H9 (cell line): ENCODE measurements at regions not wholly inside any gene's neighbourhood (a gene's known extent, or its start where the extent isn't known, plus 50 kb on each side); places are given as distances from the start of the nearest gene placed in this dataset.

Source experiments
- DNase-seq: peaks from one replicate; pipeline ENCODE4 v3.0.0-alpha.2; 2017
- H2AFZ ChIP-seq: one replicate; pipeline ENCODE4 v1.6.1; 2013; ENCODE audit warnings: mild to moderate bottlenecking, low read length, control low read depth, moderate library complexity
- H2AK5ac ChIP-seq: 2 replicates; pipeline ENCODE4 v1.6.1; 2013; ENCODE audit warnings: low read length, control low read depth, mixed read lengths; ENCODE audit not compliant: insufficient read length
- H2BK120ac ChIP-seq: one replicate; pipeline ENCODE4 v1.6.1; 2013; ENCODE audit warnings: low read depth, mild to moderate bottlenecking, low read length, control low read depth, inconsistent platforms; ENCODE audit not compliant: poor library complexity, severe bottlenecking
- H2BK12ac ChIP-seq: 2 replicates; pipeline ENCODE4 v1.6.1; 2013; ENCODE audit warnings: low read length, control low read depth, mixed read lengths, low read depth; ENCODE audit not compliant: insufficient read length
- H2BK15ac ChIP-seq: 2 replicates; pipeline ENCODE4 v1.6.1; 2013; ENCODE audit warnings: low read depth, low read length, control low read depth
- H2BK20ac ChIP-seq: one replicate; pipeline ENCODE4 v1.6.1; 2013; ENCODE audit warnings: low read depth, mild to moderate bottlenecking, low read length, control low read depth, inconsistent platforms; ENCODE audit not compliant: poor library complexity, severe bottlenecking
- H2BK5ac ChIP-seq: 2 replicates; pipeline ENCODE4 v1.6.1; 2013; ENCODE audit warnings: low read length, control low read depth, mixed read lengths; ENCODE audit not compliant: insufficient read length
- H3K14ac ChIP-seq: 2 replicates; pipeline ENCODE4 v1.6.1; 2013; ENCODE audit warnings: low read length, control low read depth; ENCODE audit not compliant: insufficient read depth
- H3K18ac ChIP-seq: 2 replicates; pipeline ENCODE4 v1.6.1; 2013; ENCODE audit warnings: low read depth, mild to moderate bottlenecking, mixed read lengths, low read length, control low read depth; ENCODE audit not compliant: insufficient read length
- H3K23ac ChIP-seq: 2 replicates; pipeline ENCODE4 v1.6.1; 2013; ENCODE audit warnings: low read length, control low read depth, mixed read lengths, low read depth; ENCODE audit not compliant: insufficient read length
- H3K23me2 ChIP-seq: 2 replicates; pipeline ENCODE4 v1.6.1; 2013; ENCODE audit warnings: low read depth, mild to moderate bottlenecking, mixed read lengths, low read length, control low read depth; ENCODE audit not compliant: insufficient read length, poor library complexity, severe bottlenecking
- H3K27ac ChIP-seq: 2 replicates; pipeline ENCODE4 v1.5.1; 2013; ENCODE audit warnings: low read length, control low read depth, mixed read lengths, low read depth; ENCODE audit not compliant: insufficient read length
- H3K27me3 ChIP-seq: 2 replicates; pipeline ENCODE4 v1.6.1; 2013; ENCODE audit warnings: low read length, control low read depth, inconsistent platforms; ENCODE audit not compliant: insufficient read depth
- H3K4ac ChIP-seq: 2 replicates; pipeline ENCODE4 v1.6.1; 2013; ENCODE audit warnings: low read depth, mild to moderate bottlenecking, control low read depth, inconsistent platforms, low read length, moderate library complexity
- H3K4me1 ChIP-seq: 2 replicates; pipeline ENCODE4 v1.6.1; 2013; ENCODE audit warnings: low read length, control low read depth, inconsistent platforms; ENCODE audit not compliant: insufficient read depth
- H3K4me2 ChIP-seq: 2 replicates; pipeline ENCODE4 v1.6.1; 2013; ENCODE audit warnings: low read length, control low read depth, mixed read lengths; ENCODE audit not compliant: insufficient read length, insufficient read depth
- H3K56ac ChIP-seq: 2 replicates; pipeline ENCODE4 v1.6.1; 2013; ENCODE audit warnings: low read depth, mild to moderate bottlenecking, mixed read lengths, low read length, control low read depth; ENCODE audit not compliant: insufficient read length
- H3K79me1 ChIP-seq: 2 replicates; pipeline ENCODE4 v1.6.1; 2013; ENCODE audit warnings: low read depth, mild to moderate bottlenecking, moderate library complexity, low read length, control low read depth, inconsistent platforms; ENCODE audit not compliant: insufficient read depth, poor library complexity, severe bottlenecking
- H3K79me2 ChIP-seq: 2 replicates; pipeline ENCODE4 v1.6.1; 2013; ENCODE audit warnings: low read length, control low read depth, inconsistent platforms; ENCODE audit not compliant: insufficient read depth
- H3K9ac ChIP-seq: 2 replicates; pipeline ENCODE4 v1.6.1; 2013; ENCODE audit warnings: low read length, control low read depth, mixed read lengths; ENCODE audit not compliant: insufficient read length; ENCODE audit errors: extremely low read depth
- H3K9me3 ChIP-seq: one replicate; pipeline ENCODE4 v1.6.1; 2013; ENCODE audit warnings: low read depth, low read length, inconsistent platforms; ENCODE audit not compliant: control insufficient read depth
- H3T11ph ChIP-seq: one replicate; pipeline ENCODE4 v1.6.1; 2013; ENCODE audit warnings: mild to moderate bottlenecking, low read length, control low read depth, inconsistent platforms
- H4K20me1 ChIP-seq: one replicate; pipeline ENCODE4 v1.6.1; 2013; ENCODE audit not compliant: control insufficient read depth, insufficient read length, insufficient read depth
- H4K5ac ChIP-seq: 2 replicates; pipeline ENCODE4 v1.6.1; 2013; ENCODE audit warnings: low read depth, mild to moderate bottlenecking, mixed read lengths, low read length, control low read depth; ENCODE audit not compliant: insufficient read length
- H4K8ac ChIP-seq: replicated peaks from 2 replicates; pipeline ENCODE4 v1.6.1; 2013; ENCODE audit warnings: low read length, control low read depth, mixed read lengths, low read depth; ENCODE audit not compliant: insufficient read length
- H4K91ac ChIP-seq: 2 replicates; pipeline ENCODE4 v1.6.1; 2013; ENCODE audit warnings: low read depth, mild to moderate bottlenecking, moderate library complexity, mixed read lengths, low read length, control low read depth; ENCODE audit not compliant: insufficient read length
- H3K27ac Mint-ChIP-seq, 3 experiments: 2 replicates in 2 of 3; 3 replicates in 1 of 3; pipeline ENCODE4 v1.8.0; 2020 to 2021; ENCODE audit warnings: mixed read lengths in 3 of 3, mild to moderate bottlenecking in 1 of 3, moderate library complexity in 1 of 3
- H3K27me3 Mint-ChIP-seq: 2 replicates; pipeline ENCODE4 v1.8.0; 2021; ENCODE audit warnings: low read depth, mild to moderate bottlenecking, moderate library complexity, mixed read lengths
- H3K36me3 Mint-ChIP-seq, 3 experiments: 2 replicates in 2 of 3; 3 replicates in 1 of 3; pipeline ENCODE4 v1.8.0; 2020 to 2021; ENCODE audit warnings: low read depth in 3 of 3, mixed read lengths in 3 of 3; ENCODE audit not compliant: insufficient read depth in 1 of 3
- H3K4me1 Mint-ChIP-seq, 2 experiments: 2 replicates each; pipeline ENCODE4 v1.8.0; 2020; ENCODE audit warnings: mixed read lengths in 2 of 2
- H3K4me3 Mint-ChIP-seq, 2 experiments: 2 replicates in 1 of 2; 3 replicates in 1 of 2; pipeline ENCODE4 v1.8.0; 2020 to 2021; ENCODE audit warnings: mild to moderate bottlenecking in 2 of 2, mixed read lengths in 2 of 2, moderate library complexity in 1 of 2
- H3K9me3 Mint-ChIP-seq, 2 experiments: 2 replicates in 1 of 2; 3 replicates in 1 of 2; pipeline ENCODE4 v1.8.0; 2020; ENCODE audit warnings: mild to moderate bottlenecking in 2 of 2, mixed read lengths in 2 of 2, moderate library complexity in 1 of 2
- WGBS: extraction: QIAGEN DNeasy Blood & Tissue Kit; methylation state at CpG from one replicate; pipeline ENCODE4 v1.1.7; 2013; ENCODE audit warnings: missing lambda C conversion rate, low lambda C conversion rate, mixed read lengths; ENCODE audit not compliant: insufficient read length; ENCODE audit errors: extremely low coverage; 5-methylcytosine and 5-hydroxymethylcytosine counted together
- TF ChIP-seq, protein P1 (sequence below): fragments of 200-600 bp; sonication (generic); conservative IDR thresholded peaks from 3 replicates; pipeline ENCODE4 v1.8.0; 2021; ENCODE audit warnings: antibody characterized with exemption, mild to moderate bottlenecking

DNA sequence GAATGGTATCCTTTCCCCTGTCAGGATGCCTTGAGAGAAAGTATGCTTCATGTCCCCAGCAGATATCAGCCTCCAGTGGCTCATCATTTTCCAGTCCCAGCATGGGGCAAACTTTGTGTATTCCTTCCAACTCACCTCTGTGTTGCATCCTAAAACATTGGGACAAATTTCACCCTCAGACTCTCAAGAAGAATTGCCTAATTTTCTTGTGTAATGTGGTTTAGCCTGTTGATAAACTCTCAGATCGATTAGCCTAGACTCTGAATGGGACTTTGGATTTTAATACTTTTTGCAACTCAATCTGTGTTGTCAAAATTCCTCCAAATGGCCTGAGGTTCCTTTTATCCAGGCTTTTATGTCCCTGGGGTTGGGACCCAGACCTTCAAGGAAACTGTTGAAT, 805.3 kb downstream of the C4orf33 start:
- no peaks in the 10 kb centered on the region for H3K4me1 ChIP-seq

More for the DNA sequence above, 805.3 kb downstream of the C4orf33 start:
- H4K20me1 ChIP-seq = no peaks in the 10 kb centered on the region
- H3K14ac ChIP-seq = no peak overlapping the region
- no CpG with 5 or more reads among the region's 1 CpG for WGBS
- H3K27me3 ChIP-seq = no peaks in the 10 kb centered on the region
- no peak overlapping the region for H2BK12ac ChIP-seq
- H2BK15ac ChIP-seq = no peak overlapping the region
- Mint-ChIP-seq H3K9me3 (peaks cover 21 to 24% of the 10 kb centered on the region in 2 experiments), H3K4me1 (no peaks in the 10 kb centered on the region), H3K27me3 (no peaks in the 10 kb centered on the region), H3K27ac (no peak overlapping the region), H3K36me3 (peaks cover 11 to 24% (median 18%) of the 10 kb centered on the region in 3 experiments), H3K4me3 (no peak overlapping the region)
- no peak overlapping the region for H2BK120ac ChIP-seq
- H3K9ac ChIP-seq = no peak overlapping the region
- no peaks in the 10 kb centered on the region for H3K79me2 ChIP-seq
- H4K5ac ChIP-seq = no peak overlapping the region
- H3K18ac ChIP-seq = no peak overlapping the region
- no peak overlapping the region for H2AK5ac ChIP-seq
- no peaks in the 10 kb centered on the region for H3K9me3 ChIP-seq
- no peak overlapping the region for H3K23ac ChIP-seq
- no peak overlapping the region for H2BK20ac ChIP-seq
- H3K4me2 ChIP-seq = no peak overlapping the region
- no peaks in the 10 kb centered on the region for H3K23me2 ChIP-seq
- H3K4ac ChIP-seq = no peak overlapping the region
- H2AFZ ChIP-seq = no peak overlapping the region
- H3K79me1 ChIP-seq = no peaks in the 10 kb centered on the region
- no peak for DNase-seq
- no peak overlapping the region for H3K27ac ChIP-seq
- no peak overlapping the region for H4K8ac ChIP-seq
- H3K56ac ChIP-seq = no peak overlapping the region
- H3T11ph ChIP-seq = no peak overlapping the region
- H4K91ac ChIP-seq = no peak overlapping the region
- TF ChIP-seq, protein P1, sequence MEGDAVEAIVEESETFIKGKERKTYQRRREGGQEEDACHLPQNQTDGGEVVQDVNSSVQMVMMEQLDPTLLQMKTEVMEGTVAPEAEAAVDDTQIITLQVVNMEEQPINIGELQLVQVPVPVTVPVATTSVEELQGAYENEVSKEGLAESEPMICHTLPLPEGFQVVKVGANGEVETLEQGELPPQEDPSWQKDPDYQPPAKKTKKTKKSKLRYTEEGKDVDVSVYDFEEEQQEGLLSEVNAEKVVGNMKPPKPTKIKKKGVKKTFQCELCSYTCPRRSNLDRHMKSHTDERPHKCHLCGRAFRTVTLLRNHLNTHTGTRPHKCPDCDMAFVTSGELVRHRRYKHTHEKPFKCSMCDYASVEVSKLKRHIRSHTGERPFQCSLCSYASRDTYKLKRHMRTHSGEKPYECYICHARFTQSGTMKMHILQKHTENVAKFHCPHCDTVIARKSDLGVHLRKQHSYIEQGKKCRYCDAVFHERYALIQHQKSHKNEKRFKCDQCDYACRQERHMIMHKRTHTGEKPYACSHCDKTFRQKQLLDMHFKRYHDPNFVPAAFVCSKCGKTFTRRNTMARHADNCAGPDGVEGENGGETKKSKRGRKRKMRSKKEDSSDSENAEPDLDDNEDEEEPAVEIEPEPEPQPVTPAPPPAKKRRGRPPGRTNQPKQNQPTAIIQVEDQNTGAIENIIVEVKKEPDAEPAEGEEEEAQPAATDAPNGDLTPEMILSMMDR = no peak
- H2BK5ac ChIP-seq = no peak overlapping the region
